Activated CD4-positive, alpha-beta T cell treated with anti-CD3 and anti-CD28 coated beads, Interleukin-2, amount 50 U/mL, for 48 hours (primary cell): ENCODE measurements at regions not wholly inside any gene's neighbourhood (a gene's known extent, or its start where the extent isn't known, plus 50 kb on each side); places are given as distances from the start of the nearest gene placed in this dataset.

Experiments used
- DNase-seq, 2 experiments: peaks; one replicate each; pipeline ENCODE4 v3.0.0-alpha.2; 2020

DNA sequence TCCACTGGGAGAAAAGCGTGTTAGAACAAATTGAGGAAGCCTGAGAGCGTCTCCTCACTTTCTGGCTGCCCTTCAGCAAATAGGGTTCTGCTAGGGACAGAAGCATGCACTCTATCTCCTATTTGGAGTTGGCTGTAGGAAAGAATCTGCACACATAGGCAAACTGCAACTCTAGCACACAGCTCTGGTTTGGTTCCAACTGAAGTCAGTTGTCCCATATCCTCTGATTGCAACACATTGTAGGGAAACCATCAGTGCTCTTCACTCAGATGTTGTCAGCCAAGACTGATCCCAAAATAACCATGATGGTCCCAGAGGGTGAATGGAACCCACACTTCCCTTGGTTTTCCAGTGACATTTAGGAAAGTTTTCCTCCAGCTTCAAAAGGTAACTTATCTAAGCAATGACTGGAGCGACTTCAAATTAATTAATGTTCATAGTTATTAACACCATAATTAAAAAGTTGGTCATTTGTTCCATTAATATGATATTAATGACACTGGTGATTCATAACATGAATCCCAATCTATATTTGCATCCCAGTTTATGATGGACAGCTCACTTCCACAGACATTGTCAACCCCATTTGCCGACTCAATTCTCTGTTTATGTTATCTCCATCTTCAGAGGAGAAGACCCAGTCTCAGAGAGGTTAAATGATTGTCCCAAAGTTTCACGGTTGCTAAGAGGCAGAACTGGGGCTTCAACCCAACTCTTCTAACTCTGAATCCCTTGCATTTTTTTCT is 136.7 kb upstream of the ZNF462 start:
- DNase-seq: no peak

DNA sequence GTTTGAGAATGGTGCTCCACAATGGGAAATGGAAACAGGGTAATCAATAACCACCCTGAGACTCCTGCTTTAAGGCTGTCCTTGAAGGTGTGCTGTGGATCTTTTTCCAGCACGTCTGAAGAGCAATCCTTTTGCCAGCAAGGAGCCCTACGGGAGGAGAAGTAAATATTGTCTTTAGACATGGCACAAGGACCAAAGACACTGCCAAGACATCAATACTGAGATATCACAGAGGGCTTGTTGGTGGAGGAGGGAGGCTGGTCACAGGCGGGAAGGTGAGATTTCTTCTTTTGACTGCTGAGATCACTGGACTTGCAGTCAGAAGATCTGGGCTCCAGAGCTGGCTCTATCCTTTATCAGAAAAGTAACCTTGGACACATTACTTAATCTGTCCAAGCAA is 135.0 kb upstream of the ZNF462 start:
- DNase-seq: no peak

DNA sequence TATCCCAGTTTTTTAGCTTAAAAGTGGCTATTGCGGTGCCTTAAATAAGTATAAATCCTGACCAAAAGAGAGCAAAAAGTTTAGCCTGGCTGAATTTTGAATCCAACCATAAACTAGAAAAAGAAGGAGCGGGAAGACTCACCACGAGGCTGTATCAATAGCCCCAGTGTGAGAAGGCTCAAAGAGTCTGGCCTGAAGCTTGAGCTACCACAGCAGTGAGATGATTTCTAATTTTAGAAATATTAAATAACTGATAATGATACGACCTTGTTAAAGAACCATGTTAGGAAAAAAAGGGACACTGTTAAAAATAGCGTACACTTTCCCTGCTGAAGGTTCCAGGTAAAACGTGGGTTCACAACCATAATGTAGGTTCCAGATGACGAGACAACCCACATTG is 134.1 kb upstream of the ZNF462 start:
- no peak for DNase-seq

DNA sequence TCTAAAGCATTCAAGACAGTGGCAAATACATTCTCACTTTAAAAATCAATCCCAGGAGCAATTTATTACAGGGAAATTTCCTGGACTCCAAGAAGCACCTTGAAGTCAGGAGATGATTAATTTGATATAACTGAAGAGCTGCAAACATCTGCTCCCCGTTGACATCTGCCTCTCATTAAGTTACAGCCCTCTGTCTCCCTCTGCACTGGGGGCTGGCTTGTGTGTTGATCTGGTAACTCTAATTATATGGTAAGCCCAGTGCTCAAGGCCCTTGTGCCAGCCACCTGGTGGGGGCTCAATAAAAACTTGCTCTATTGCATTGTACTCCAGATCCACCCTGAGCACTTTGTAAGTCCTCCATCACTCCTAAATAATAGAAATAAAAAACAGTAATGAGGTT is 131.1 kb upstream of the ZNF462 start:
- no peak for DNase-seq

- DNase-seq: no peak
Observed at GRCh38 chr9:106733828-106734380, 129.1 kb upstream of the ZNF462 start.

DNA sequence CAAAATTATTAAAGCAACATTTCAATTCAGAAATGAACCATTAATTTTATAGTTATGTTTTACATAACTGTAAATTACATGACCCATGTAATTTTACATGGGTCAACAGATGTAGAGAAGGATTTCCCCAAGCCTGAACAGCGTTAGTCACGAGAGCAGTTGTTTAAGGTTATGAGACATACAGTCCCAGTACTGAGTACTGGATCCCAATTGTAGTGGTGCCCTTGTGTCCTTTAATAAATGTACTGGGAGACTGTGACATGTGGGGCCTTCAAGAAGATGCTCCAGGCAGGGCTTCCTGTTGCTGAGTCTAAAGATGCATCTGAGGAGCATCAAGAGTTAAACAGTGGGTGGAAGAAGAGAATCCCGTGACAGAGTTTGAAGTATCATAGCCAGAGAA is 125.5 kb upstream of the ZNF462 start:
- DNase-seq: no peak

- DNase-seq: no peak
Observed at GRCh38 chr9:106738109-106738508, 124.9 kb upstream of the ZNF462 start.

DNA sequence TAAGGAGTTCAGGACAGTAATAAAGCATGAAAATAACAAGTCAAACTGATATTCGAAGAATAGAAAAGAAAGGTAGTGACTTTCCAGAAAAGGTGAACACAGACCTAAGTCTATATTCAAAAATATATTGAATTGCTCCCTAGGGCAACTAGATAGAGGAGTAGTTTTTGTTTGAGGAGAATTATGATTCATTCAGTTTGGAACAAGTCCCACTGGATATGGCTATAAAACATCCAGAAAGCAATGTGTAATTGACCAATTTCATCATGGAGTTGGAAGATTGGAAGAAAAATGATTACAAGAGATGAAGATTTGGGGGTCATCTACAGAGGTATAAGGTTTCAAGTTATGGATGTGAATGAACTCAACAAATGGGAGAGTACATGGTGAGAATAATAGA is 117.5 kb upstream of the ZNF462 start:
- no peak for DNase-seq

GRCh38 chr9:106745876-106746275 is 117.1 kb upstream of the ZNF462 start:
- no peak for DNase-seq

DNA sequence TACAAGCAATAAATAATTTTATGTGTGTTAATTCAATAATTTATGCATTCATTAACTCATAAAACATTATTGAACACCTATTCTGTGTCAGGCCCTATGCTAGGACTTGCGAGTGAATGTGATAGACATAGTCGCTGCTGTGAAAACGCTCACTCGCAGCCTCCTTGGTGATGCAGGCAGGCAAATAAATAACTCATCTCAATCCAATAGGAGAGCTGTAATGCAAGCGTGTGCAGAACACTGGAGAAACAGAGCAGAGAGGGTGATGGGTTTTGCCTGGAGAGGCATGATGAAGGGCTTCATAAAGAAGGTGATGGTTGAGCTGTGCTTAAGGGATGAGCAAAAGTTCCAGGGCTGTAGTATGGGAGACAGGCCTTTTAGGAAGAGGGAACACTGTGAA is 111.3 kb upstream of the ZNF462 start:
- no peak for DNase-seq

GRCh38 chr9:106752581-106752980 is 110.4 kb upstream of the ZNF462 start:
- no peak for DNase-seq

DNA sequence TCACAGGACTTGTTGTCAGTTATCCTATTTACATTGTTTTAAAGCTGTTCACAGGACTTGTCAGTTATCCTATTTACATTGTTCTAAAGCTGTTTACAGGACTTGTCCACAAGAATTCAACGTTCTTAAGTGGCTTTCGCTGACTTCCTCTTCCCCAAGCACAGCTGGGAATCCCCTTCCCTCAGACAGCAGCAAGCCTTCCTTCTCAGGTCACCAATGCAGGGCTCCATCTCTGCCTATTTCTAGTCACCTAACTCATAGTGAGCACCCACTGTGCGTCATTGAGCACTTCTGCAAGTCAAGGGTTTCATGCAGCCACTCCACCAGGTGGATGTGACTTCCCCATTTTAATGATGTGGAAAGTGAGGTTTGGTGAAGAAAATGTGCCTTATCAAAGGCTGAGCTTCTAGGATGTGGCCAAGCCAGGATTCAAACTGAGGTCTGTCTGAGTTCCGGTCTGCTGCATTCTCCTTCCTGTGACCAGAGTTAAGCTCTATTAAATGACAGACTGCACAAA is 109.8 kb upstream of the ZNF462 start:
- DNase-seq: no peak

DNA sequence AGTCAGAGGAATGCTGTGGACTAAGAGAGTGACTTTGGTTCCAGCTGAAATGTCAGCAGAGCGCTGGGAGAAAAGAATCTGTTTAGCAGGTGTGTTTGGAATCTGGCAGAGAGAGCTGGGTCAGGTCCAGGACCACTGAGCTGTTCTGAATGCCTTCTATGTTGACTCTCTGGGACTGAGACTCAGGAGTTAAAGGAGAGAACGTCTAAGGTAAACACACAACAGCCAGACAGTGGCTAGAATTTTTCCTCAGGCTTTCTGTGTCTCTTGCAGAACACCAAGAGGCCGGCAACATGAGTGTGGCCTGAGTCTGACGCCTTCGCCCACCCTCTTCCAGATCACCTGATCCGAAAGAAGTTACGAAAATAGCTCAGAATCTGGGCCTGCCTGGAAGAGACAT is 107.2 kb upstream of the ZNF462 start:
- DNase-seq: no peak

GRCh38 chr9:106757514-106757913 is 105.5 kb upstream of the ZNF462 start:
- DNase-seq: no peak

GRCh38 chr9:106758911-106759310 is 104.1 kb upstream of the ZNF462 start:
- no peak for DNase-seq

- no peak for DNase-seq
Observed at GRCh38 chr9:106761493-106761892, 101.5 kb upstream of the ZNF462 start.

- DNase-seq: no peak
Observed at GRCh38 chr9:106766616-106767015, 96.3 kb upstream of the ZNF462 start.

- no peak for DNase-seq
Observed at GRCh38 chr9:106769331-106769730, 93.6 kb upstream of the ZNF462 start.

GRCh38 chr9:106771608-106772007 is 91.4 kb upstream of the ZNF462 start:
- DNase-seq: no peak

DNA sequence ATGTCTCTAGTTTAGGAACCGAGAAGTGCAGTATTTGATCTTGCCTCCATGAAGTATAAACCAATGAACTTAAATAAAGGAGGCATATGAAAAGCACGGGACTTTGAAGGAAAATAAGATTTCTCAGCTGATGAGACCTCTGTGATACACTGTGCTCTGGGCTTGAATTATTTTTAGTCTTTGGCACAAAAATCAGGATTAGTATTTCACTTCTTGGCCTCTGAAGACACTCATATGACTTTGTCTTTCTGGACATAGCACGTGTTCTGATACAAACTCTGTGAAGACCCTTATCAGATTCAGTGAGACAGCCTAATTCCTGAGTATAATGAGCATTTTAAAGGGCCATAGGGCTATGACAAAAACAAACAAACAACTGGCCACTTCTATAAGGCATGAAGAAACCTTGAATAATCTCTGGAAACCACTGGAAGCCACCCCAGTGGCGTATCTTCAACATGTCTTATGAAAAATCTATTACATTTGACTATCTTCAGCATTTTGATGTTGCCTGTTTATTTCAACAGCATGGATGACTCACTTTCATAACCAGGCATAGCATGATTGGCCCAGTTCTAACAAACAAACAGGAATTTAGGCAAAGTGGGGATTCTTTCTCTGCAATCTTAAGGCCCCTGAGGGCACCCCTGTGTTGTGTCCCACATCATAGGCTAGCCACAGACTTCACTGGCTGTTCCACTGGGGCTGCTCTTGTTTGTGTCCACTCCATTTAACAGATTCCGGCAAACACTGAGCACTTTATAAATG is 90.3 kb upstream of the ZNF462 start:
- DNase-seq: no peak

DNA sequence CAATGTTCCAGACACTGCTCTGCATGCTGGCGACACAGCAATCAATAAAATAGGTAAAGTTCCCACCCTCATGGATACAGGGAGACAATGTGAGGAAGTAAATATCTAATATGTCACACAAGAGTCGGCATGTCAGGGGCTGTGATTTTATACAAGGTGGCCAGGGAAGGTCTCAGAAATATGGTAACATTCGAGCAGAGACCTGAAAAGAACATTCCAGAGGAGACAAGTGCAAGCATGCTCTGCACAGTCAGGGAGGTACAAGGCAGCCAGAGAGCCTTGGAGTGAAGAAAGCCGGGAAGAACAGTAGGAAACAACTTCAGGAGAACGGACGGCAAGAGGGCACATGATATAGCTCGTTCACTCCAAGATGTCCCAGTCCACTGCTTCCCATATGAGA is 89.2 kb upstream of the ZNF462 start:
- no peak for DNase-seq

GRCh38 chr9:106775960-106776359 is 87.0 kb upstream of the ZNF462 start:
- DNase-seq: no peak

DNA sequence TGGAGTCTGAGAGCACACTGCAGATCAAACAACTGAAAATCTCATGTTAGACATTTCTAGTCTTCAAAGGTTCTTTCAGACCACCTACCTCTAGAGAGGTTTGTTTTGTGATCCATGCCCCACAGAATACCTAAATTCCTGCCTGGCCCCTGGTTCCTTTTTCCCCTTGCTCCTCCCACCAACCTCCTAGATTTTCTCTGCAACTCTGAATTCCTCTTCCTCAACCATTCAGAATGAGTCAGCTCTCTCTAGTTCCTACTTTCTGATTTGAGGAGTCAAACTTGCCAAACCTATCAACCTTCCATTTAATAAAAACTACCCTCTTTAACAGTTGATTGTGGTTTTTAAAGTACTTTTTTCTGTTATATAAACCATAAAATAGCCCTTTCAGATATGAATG is 83.2 kb upstream of the ZNF462 start:
- DNase-seq: no peak

GRCh38 chr9:106783121-106783520 is 79.8 kb upstream of the ZNF462 start:
- no peak for DNase-seq
